Upper lobe of left lung (tissue), 4 donors: ENCODE measurements at regions not wholly inside any gene's neighbourhood (a gene's known extent, or its start where the extent isn't known, plus 50 kb on each side); places are given as distances from the start of the nearest gene placed in this dataset.

Experiments
- POLR2A ChIP-seq, 4 donors: fragments of 450-650 bp; IDR thresholded peaks; one replicate each; pipeline ENCODE4 v1.5.1; 2016 to 2017; ENCODE audit warnings: antibody characterized with exemption in 4 of 4, mild to moderate bottlenecking in 2 of 4
- TF ChIP-seq, protein P1 (sequence below), 6 experiments: fragments of 450-650 bp in 4 of 6; fragments of 200-600 bp in 2 of 6; sonication (generic) in 2 of 6; IDR thresholded peaks; one replicate each; pipeline ENCODE4 v1.5.1; 2016 to 2019; ENCODE audit warnings: antibody characterized with exemption in 6 of 6

DNA sequence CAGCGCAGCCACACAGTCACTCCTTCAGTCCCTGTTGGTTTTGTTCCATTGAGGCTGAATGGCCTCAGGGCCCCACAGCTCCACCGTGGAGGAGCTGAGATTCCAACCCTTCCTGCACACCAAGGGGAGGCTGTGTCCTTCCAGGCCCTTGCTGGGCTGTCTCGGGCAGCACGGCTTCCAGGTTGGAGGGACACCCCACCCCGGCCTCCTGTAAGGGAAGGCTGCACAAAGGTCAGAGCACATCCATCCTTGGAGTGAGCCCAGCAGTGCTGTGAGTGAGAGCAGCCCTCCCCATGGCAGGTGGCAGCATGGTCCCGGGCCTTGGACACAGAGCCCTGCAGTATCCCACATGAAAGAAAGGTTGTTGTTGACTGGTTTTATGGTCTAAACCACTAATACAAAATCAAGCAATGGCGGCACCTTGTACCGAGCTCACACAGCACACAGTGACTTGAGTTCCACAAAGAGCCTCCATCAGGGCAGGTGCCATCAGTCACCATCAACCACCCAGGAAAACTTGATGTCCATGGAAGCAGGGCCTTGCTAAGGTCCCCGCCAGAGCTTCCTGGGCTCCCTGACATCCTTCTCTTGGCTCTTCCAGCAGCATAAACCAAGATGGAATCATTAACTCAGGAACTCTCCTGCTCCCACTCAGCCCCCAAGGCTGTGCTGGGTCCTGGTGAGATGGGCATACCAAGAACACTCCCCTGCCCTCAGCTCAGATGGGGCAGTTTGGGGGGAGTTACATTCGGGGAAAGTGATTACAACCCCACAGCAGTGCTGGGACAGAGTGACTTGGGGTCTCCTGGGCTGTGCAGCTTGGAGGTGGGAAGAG is 1500.4 kb downstream of the TBC1D22A start:
- no peak for TF ChIP-seq POLR2A (IDR thresholded peaks at IDR 0.05)
- TF ChIP-seq, protein P1, sequence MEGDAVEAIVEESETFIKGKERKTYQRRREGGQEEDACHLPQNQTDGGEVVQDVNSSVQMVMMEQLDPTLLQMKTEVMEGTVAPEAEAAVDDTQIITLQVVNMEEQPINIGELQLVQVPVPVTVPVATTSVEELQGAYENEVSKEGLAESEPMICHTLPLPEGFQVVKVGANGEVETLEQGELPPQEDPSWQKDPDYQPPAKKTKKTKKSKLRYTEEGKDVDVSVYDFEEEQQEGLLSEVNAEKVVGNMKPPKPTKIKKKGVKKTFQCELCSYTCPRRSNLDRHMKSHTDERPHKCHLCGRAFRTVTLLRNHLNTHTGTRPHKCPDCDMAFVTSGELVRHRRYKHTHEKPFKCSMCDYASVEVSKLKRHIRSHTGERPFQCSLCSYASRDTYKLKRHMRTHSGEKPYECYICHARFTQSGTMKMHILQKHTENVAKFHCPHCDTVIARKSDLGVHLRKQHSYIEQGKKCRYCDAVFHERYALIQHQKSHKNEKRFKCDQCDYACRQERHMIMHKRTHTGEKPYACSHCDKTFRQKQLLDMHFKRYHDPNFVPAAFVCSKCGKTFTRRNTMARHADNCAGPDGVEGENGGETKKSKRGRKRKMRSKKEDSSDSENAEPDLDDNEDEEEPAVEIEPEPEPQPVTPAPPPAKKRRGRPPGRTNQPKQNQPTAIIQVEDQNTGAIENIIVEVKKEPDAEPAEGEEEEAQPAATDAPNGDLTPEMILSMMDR (IDR thresholded peaks at IDR 0.05) = no peak
